IMR-90 (cell line): ENCODE measurements at regions not wholly inside any gene's neighbourhood (a gene's known extent, or its start where the extent isn't known, plus 50 kb on each side); places are given as distances from the start of the nearest gene placed in this dataset.

Experiments used
- ATAC-seq: fragments of 200-7000 bp; cut with Tn5 transposase; 2 replicates; pipeline ENCODE4 v1.9.1; 2020; ENCODE audit warnings: low read depth, mild to moderate bottlenecking, moderate library complexity
- BruUV-seq: library from RNA; stranded (reverse); fragments of 400-500 nt; replicated peaks from 2 replicates; lab custom pipeline; 2021; lab: Mats Ljungman, UMichigan
- CTCF ChIA-PET: fragments of 300-600 bp; formaldehyde crosslinking; extraction: SDS; loops from one replicate; lab custom pipeline; 2021; ENCODE audit warnings: antibody characterized with exemption; lab: Yijun Ruan, JAX
- POLR2A ChIA-PET: fragments of 300-600 bp; sonication (Branson Sonifier 250); formaldehyde crosslinking; loops from one replicate; lab custom pipeline; 2022; ENCODE audit warnings: antibody characterized with exemption; ENCODE audit not compliant: unreplicated experiment; lab: Charles Lee
- DNase-seq: peaks from one replicate; pipeline ENCODE4 v3.0.0; 2013
- H2AFZ ChIP-seq: replicated peaks from 2 replicates; pipeline ENCODE3; 2013; ENCODE audit warnings: low read length, mild to moderate bottlenecking; ENCODE audit not compliant: poor library complexity
- H2AK5ac ChIP-seq: 2 replicates; pipeline ENCODE4 v1.6.1; 2013; ENCODE audit warnings: low read depth, low read length, inconsistent platforms
- H2AK9ac ChIP-seq: replicated peaks from 2 replicates; pipeline ENCODE3; 2013; ENCODE audit warnings: mild to moderate bottlenecking, low read depth, low read length, moderate library complexity; ENCODE audit not compliant: poor library complexity
- H2BK120ac ChIP-seq: 2 replicates; pipeline ENCODE4 v1.6.1; 2013; ENCODE audit warnings: low read depth, low read length, inconsistent platforms
- H2BK15ac ChIP-seq: 3 replicates; pipeline ENCODE4 v1.6.1; 2013; ENCODE audit warnings: low read depth, low read length, inconsistent platforms
- H2BK20ac ChIP-seq: 2 replicates; pipeline ENCODE4 v1.6.1; 2013; ENCODE audit warnings: low read depth, mild to moderate bottlenecking, inconsistent platforms, low read length, moderate library complexity
- H2BK5ac ChIP-seq: 2 replicates; pipeline ENCODE4 v1.6.1; 2013; ENCODE audit warnings: mild to moderate bottlenecking, low read depth, low read length, inconsistent platforms; ENCODE audit not compliant: poor library complexity, severe bottlenecking
- H3K14ac ChIP-seq: replicated peaks from 2 replicates; pipeline ENCODE4 v1.6.1; 2013; ENCODE audit warnings: low read depth, low read length, inconsistent platforms
- H3K18ac ChIP-seq: 2 replicates; pipeline ENCODE4 v1.6.1; 2013; ENCODE audit warnings: low read depth, low read length, control low read depth
- H3K23ac ChIP-seq: 2 replicates; pipeline ENCODE4 v1.6.1; 2013; ENCODE audit warnings: low read depth, low read length, inconsistent platforms
- H3K27ac ChIP-seq: 2 replicates; pipeline ENCODE4 v1.5.1; 2013; ENCODE audit warnings: mild to moderate bottlenecking, control low read depth, low read length; ENCODE audit not compliant: insufficient read depth
- H3K27me3 ChIP-seq: 2 replicates; pipeline ENCODE4 v1.6.1; 2013; ENCODE audit warnings: low read length; ENCODE audit not compliant: control insufficient read depth, insufficient read depth
- H3K36me3 ChIP-seq: 2 replicates; pipeline ENCODE4 v1.6.1; 2013; ENCODE audit warnings: low read length, mixed read lengths; ENCODE audit not compliant: control insufficient read depth, insufficient read depth
- H3K4ac ChIP-seq: 2 replicates; pipeline ENCODE4 v1.6.1; 2013; ENCODE audit warnings: low read depth, low read length, inconsistent platforms
- H3K4me1 ChIP-seq: 2 replicates; pipeline ENCODE4 v1.6.1; 2013; ENCODE audit warnings: low read length, mixed read lengths; ENCODE audit not compliant: control insufficient read depth, insufficient read depth
- H3K4me2 ChIP-seq: 2 replicates; pipeline ENCODE4 v1.6.1; 2013; ENCODE audit warnings: low read depth, mild to moderate bottlenecking, control low read depth, low read length, moderate library complexity
- H3K4me3 ChIP-seq: 2 replicates; pipeline ENCODE4 v1.5.1; 2013; ENCODE audit warnings: low read depth, mild to moderate bottlenecking, control low read depth, low read length, moderate library complexity; ENCODE audit not compliant: insufficient read depth
- H3K56ac ChIP-seq: 2 replicates; pipeline ENCODE4 v1.6.1; 2013; ENCODE audit warnings: low read length, inconsistent platforms; ENCODE audit not compliant: insufficient read depth; ENCODE audit errors: extremely low read depth
- H3K79me1 ChIP-seq, 2 experiments: 2 replicates each; pipeline ENCODE4 v1.6.1; 2013; ENCODE audit warnings: low read length in 2 of 2, inconsistent platforms in 1 of 2, low read depth in 1 of 2
- H3K9ac ChIP-seq: 2 replicates; pipeline ENCODE4 v1.6.1; 2013; ENCODE audit warnings: low read depth, low read length, control low read depth
- H3K9me1 ChIP-seq: 2 replicates; pipeline ENCODE4 v1.6.1; 2013; ENCODE audit warnings: low read length, inconsistent platforms; ENCODE audit not compliant: insufficient read depth
- H3K9me3 ChIP-seq: 2 replicates; pipeline ENCODE4 v1.6.1; 2013; ENCODE audit warnings: low read length; ENCODE audit not compliant: control insufficient read depth, insufficient read depth
- H4K20me1 ChIP-seq: 2 replicates; pipeline ENCODE4 v1.6.1; 2013; ENCODE audit warnings: low read length, inconsistent platforms; ENCODE audit not compliant: insufficient read depth
- H4K5ac ChIP-seq: 2 replicates; pipeline ENCODE4 v1.6.1; 2013; ENCODE audit warnings: mild to moderate bottlenecking, low read depth, low read length, control low read depth
- H4K8ac ChIP-seq, 2 experiments: 2 replicates each; pipeline ENCODE4 v1.6.1; 2013; ENCODE audit warnings: low read depth in 2 of 2, low read length in 2 of 2, control low read depth in 1 of 2, inconsistent platforms in 1 of 2
- H4K91ac ChIP-seq: 2 replicates; pipeline ENCODE4 v1.6.1; 2013; ENCODE audit warnings: low read depth, low read length, inconsistent platforms; ENCODE audit not compliant: insufficient read depth
- BHLHE40 ChIP-seq: fragments of 150-350 bp; IDR thresholded peaks from 2 replicates; pipeline ENCODE4 v1.6.1; 2016; ENCODE audit warnings: mild to moderate bottlenecking, low read depth, low read length
- CEBPB ChIP-seq: IDR thresholded peaks from 2 replicates; pipeline ENCODE4 v1.6.1; 2012; ENCODE audit warnings: low read depth, low read length, improper control_type of control experiment
- CHD1 ChIP-seq: IDR thresholded peaks from 2 replicates; pipeline ENCODE4 v1.6.1; 2012; ENCODE audit warnings: low read depth, low read length, improper control_type of control experiment
- CTCF ChIP-seq: conservative IDR thresholded peaks from 2 replicates; pipeline ENCODE4 v1.5.1; 2012; ENCODE audit warnings: mild to moderate bottlenecking, low read depth, low read length, improper control_type of control experiment
- ELK1 ChIP-seq: fragments of 150-350 bp; IDR thresholded peaks from 2 replicates; pipeline ENCODE4 v1.6.1; 2016; ENCODE audit warnings: low read depth, mild to moderate bottlenecking, low read length, moderate library complexity, borderline replicate concordance
- FOS ChIP-seq: fragments of 150-350 bp; IDR thresholded peaks from 2 replicates; pipeline ENCODE4 v1.6.1; 2016; ENCODE audit warnings: low read depth, low read length
- MAFK ChIP-seq: IDR thresholded peaks from 2 replicates; pipeline ENCODE4 v1.6.1; 2012; ENCODE audit warnings: low read depth, low read length, improper control_type of control experiment
- MXI1 ChIP-seq: IDR thresholded peaks from 2 replicates; pipeline ENCODE4 v1.6.1; 2012; ENCODE audit warnings: low read depth, mild to moderate bottlenecking, low read length, moderate library complexity, borderline replicate concordance
- NFE2L2 ChIP-seq: fragments of 150-350 bp; IDR thresholded peaks from 2 replicates; pipeline ENCODE4 v1.6.1; 2016; ENCODE audit warnings: low read depth, mild to moderate bottlenecking, low read length
- POLR2A ChIP-seq: IDR thresholded peaks from 2 replicates; pipeline ENCODE4 v1.6.1; 2012; ENCODE audit warnings: mild to moderate bottlenecking, low read depth, low read length
- RAD21 ChIP-seq: IDR thresholded peaks from 2 replicates; pipeline ENCODE4 v1.6.1; 2012; ENCODE audit warnings: low read length, improper control_type of control experiment
- RCOR1 ChIP-seq: IDR thresholded peaks from 2 replicates; pipeline ENCODE4 v1.6.1; 2012; ENCODE audit warnings: mild to moderate bottlenecking, low read length, improper control_type of control experiment; ENCODE audit not compliant: insufficient replicate concordance
- RFX5 ChIP-seq: IDR thresholded peaks from 2 replicates; pipeline ENCODE4 v1.8.0; 2012; ENCODE audit warnings: low read depth, mild to moderate bottlenecking, low read length, moderate library complexity
- SMC3 ChIP-seq: fragments of 150-350 bp; IDR thresholded peaks from 2 replicates; pipeline ENCODE4 v1.6.1; 2016; ENCODE audit warnings: low read depth, mild to moderate bottlenecking, antibody characterized with exemption, low read length, moderate library complexity
- USF2 ChIP-seq: fragments of 150-350 bp; IDR thresholded peaks from 2 replicates; pipeline ENCODE4 v1.6.1; 2017; ENCODE audit warnings: mild to moderate bottlenecking, antibody characterized with exemption, low read length, low read depth
- WGBS, 2 experiments: methylation state at CpG; one replicate each; pipeline versions ENCODE4 v1.1.5 to v1.1.7; 2013; ENCODE audit warnings: missing lambda C conversion rate in 2 of 2; ENCODE audit not compliant: insufficient read length in 1 of 2; ENCODE audit errors: extremely low coverage in 2 of 2; 5-methylcytosine and 5-hydroxymethylcytosine counted together
- dilution Hi-C: fragments of 300-500 bp; cut with HindIII; formaldehyde crosslinking; loops from one replicate; pipeline ENCODE4 v1.14.3; 2018; ENCODE audit warnings: low sequenced_read_pairs; ENCODE audit not compliant: unreplicated experiment
- in situ Hi-C: fragments of 300-500 bp; cut with MboI; formaldehyde crosslinking; loops from 3 replicates; pipeline ENCODE4 v1.14.3; 2019; ENCODE audit warnings: low sequenced_read_pairs, inconsistent platforms, mixed read lengths
- intact Hi-C: fragments of 100-400 bp; cut with micrococcal nuclease; formaldehyde crosslinking; loops from 2 replicates; pipeline ENCODE4 v1.10.0; 2022

- Histone ChIP-seq H3K56ac (no peak overlapping the region), H3K9me1 (no peaks in the 10 kb centered on the region), H3K14ac (no peak overlapping the region), H2BK15ac (no peak overlapping the region), H2AK9ac (no peak overlapping the region), H3K4me3 (no peak overlapping the region), H2AK5ac (no peak overlapping the region), H3K9me3 (no peaks in the 10 kb centered on the region), H4K5ac (no peak overlapping the region), H2BK20ac (no peak overlapping the region), H4K20me1 (no peaks in the 10 kb centered on the region), H3K79me1 (no peaks in the 10 kb centered on the region), H3K9ac (no peak overlapping the region), H3K4me2 (no peak overlapping the region; the same call in 1 of the 2 replicates), H2AFZ (no peak overlapping the region), H4K91ac (no peak overlapping the region), H3K27ac (no peak overlapping the region), H3K27me3 (no peaks in the 10 kb centered on the region), H2BK120ac (no peak overlapping the region), H2BK5ac (no peak overlapping the region), H4K8ac (no peak overlapping the region), H3K18ac (no peak overlapping the region), H3K4ac (no peak overlapping the region), H3K23ac (no peak overlapping the region), H3K36me3 (no peaks in the 10 kb centered on the region), H3K4me1 (no peaks in the 10 kb centered on the region)
- POLR2A ChIA-PET: no interaction called here
- ATAC-seq: peak; percentile 71
- peak; percentile 49 for DNase-seq
- intact Hi-C loops: loop anchor here (1.0 to 2.0 kb wide), 3 partner anchors 210 to 1219 kb away; partner anchors contain the start of gene SPRY1
- in situ Hi-C loops: loop anchor here (10.0 kb wide), 1 partner anchor 922 kb away; no protein-coding TSS in a partner anchor
- dilution Hi-C loops: no loop called here
- no CpG with 5 or more reads among the region's 8 CpGs for WGBS, 2 experiments
- CTCF ChIA-PET: interaction anchor here (0.6 to 1.1 kb wide), 3 partner anchors 15 to 1219 kb away, joined by 3 read pairs; no protein-coding TSS in a partner anchor
- BruUV-seq: no TSS peak
- peak; percentile 37 for TF ChIP-seq SMC3
- TF ChIP-seq NFE2L2: no peak
- TF ChIP-seq CEBPB: no peak
- no peak for TF ChIP-seq ELK1
- no peak for TF ChIP-seq CHD1
- TF ChIP-seq BHLHE40: no peak
- peak; percentile 63 for TF ChIP-seq RAD21
- no peak for TF ChIP-seq MXI1
- no peak for TF ChIP-seq RCOR1
- no peak for TF ChIP-seq MAFK
- TF ChIP-seq CTCF: peak; percentile 61
- no peak for TF ChIP-seq RFX5
- TF ChIP-seq POLR2A: no peak
- TF ChIP-seq FOS: no peak
- no peak for TF ChIP-seq USF2
Measured at GRCh38 chr4:124322234-124323065, 390.1 kb downstream of the ANKRD50 start.
